GM21825 (cell line): ENCODE measurements at regions not wholly inside any gene's neighbourhood (a gene's known extent, or its start where the extent isn't known, plus 50 kb on each side); places are given as distances from the start of the nearest gene placed in this dataset.
A peak's percentile ranks its signal among the peaks of the same experiment; 100 is the strongest.

Experiments used
- ATAC-seq: cut with Tn5 transposase; IDR thresholded peaks from one replicate; pipeline ENCODE4 v1.9.1; 2021; ENCODE audit warnings: mild to moderate bottlenecking, moderate library complexity; ENCODE audit not compliant: unreplicated experiment

GRCh38 chr20:1798982-1799381 lies 96.2 kb upstream of the SIRPA start:
- no peak for ATAC-seq

- ATAC-seq: no peak
Measured at GRCh38 chr20:1793821-1794220, 101.4 kb upstream of the SIRPA start.

GRCh38 chr20:1792274-1792673 lies 102.9 kb upstream of the SIRPA start:
- no peak for ATAC-seq

- ATAC-seq: no peak
Measured at GRCh38 chr20:1790386-1790785, 104.8 kb upstream of the SIRPA start.

- no peak for ATAC-seq
Measured at GRCh38 chr20:1788044-1788443, 107.2 kb upstream of the SIRPA start.

GRCh38 chr20:1786486-1786885 lies 108.7 kb upstream of the SIRPA start:
- no peak for ATAC-seq

- ATAC-seq: no peak
Measured at GRCh38 chr20:1784586-1784985, 110.6 kb upstream of the SIRPA start.

GRCh38 chr20:1783245-1783644 lies 112.0 kb upstream of the SIRPA start:
- ATAC-seq: no peak

- ATAC-seq: no peak
Measured at GRCh38 chr20:1782181-1782580, 113.0 kb upstream of the SIRPA start.

- ATAC-seq: no peak
Measured at GRCh38 chr20:1779567-1779966, 115.6 kb upstream of the SIRPA start.

- ATAC-seq: no peak
Measured at GRCh38 chr20:1778338-1778737, 116.9 kb upstream of the SIRPA start.

- ATAC-seq: no peak
Measured at GRCh38 chr20:1777476-1777820, 117.8 kb upstream of the SIRPA start.

GRCh38 chr20:1776681-1777475 lies 118.3 kb upstream of the SIRPA start:
- peak; percentile 88 for ATAC-seq

- ATAC-seq: no peak
Measured at GRCh38 chr20:1775117-1775516, 117.5 kb upstream of the SIRPG start.

- no peak for ATAC-seq
Measured at GRCh38 chr20:1774479-1774878, 116.9 kb upstream of the SIRPG start.

GRCh38 chr20:1773816-1774215 lies 116.2 kb upstream of the SIRPG start:
- no peak for ATAC-seq

- no peak for ATAC-seq
Measured at GRCh38 chr20:1769491-1769890, 111.9 kb upstream of the SIRPG start.

GRCh38 chr20:1766731-1767130 lies 109.2 kb upstream of the SIRPG start:
- no peak for ATAC-seq

- ATAC-seq: peak; percentile 69
Measured at GRCh38 chr20:1764136-1765033, 106.8 kb upstream of the SIRPG start.

- no peak for ATAC-seq
Measured at GRCh38 chr20:1761598-1761997, 104.0 kb upstream of the SIRPG start.

GRCh38 chr20:1761116-1761515 lies 103.5 kb upstream of the SIRPG start:
- ATAC-seq: no peak

- ATAC-seq: no peak
Measured at GRCh38 chr20:1758765-1759164, 101.2 kb upstream of the SIRPG start.
